Endodermal cell (in vitro differentiated cells): ENCODE measurements at regions not wholly inside any gene's neighbourhood (a gene's known extent, or its start where the extent isn't known, plus 50 kb on each side); places are given as distances from the start of the nearest gene placed in this dataset.

ENCODE experiments used
- DNase-seq: peaks from one replicate; pipeline ENCODE4 v3.0.0-alpha.2; 2017
- H3K27ac ChIP-seq: 2 replicates; pipeline ENCODE4 v1.5.1; 2013; ENCODE audit warnings: mild to moderate bottlenecking, low read depth, low read length, moderate library complexity
- H3K27me3 ChIP-seq: 2 replicates; pipeline ENCODE4 v1.6.1; 2013; ENCODE audit warnings: mild to moderate bottlenecking, low read length, moderate library complexity; ENCODE audit not compliant: insufficient read depth, control insufficient read depth, poor library complexity, severe bottlenecking
- H3K36me3 ChIP-seq: 2 replicates; pipeline ENCODE4 v1.7.0; 2013; ENCODE audit warnings: mild to moderate bottlenecking, low read length, moderate library complexity; ENCODE audit not compliant: control insufficient read depth, insufficient read depth
- H3K4me1 ChIP-seq: one replicate; pipeline ENCODE4 v1.7.0; 2013; ENCODE audit warnings: low read length; ENCODE audit not compliant: control insufficient read depth, insufficient read depth
- H3K4me3 ChIP-seq: 2 replicates; pipeline ENCODE4 v1.5.1; 2013; ENCODE audit warnings: mild to moderate bottlenecking, low read length, moderate library complexity
- H3K9ac ChIP-seq: 2 replicates; pipeline ENCODE4 v1.6.1; 2013; ENCODE audit warnings: mild to moderate bottlenecking, low read length, moderate library complexity; ENCODE audit not compliant: poor library complexity, severe bottlenecking; ENCODE audit errors: extremely low read depth
- H3K9me3 ChIP-seq: 2 replicates; pipeline ENCODE4 v1.6.1; 2013; ENCODE audit warnings: mild to moderate bottlenecking, low read length, moderate library complexity; ENCODE audit not compliant: control insufficient read depth
- H3K27ac Mint-ChIP-seq: 2 replicates; pipeline ENCODE4 v1.8.0; 2020; ENCODE audit warnings: mixed read lengths
- H3K27me3 Mint-ChIP-seq: 2 replicates; pipeline ENCODE4 v1.8.0; 2021; ENCODE audit warnings: mild to moderate bottlenecking, mixed read lengths; ENCODE audit not compliant: insufficient read depth
- H3K36me3 Mint-ChIP-seq: 2 replicates; pipeline ENCODE4 v1.8.0; 2020; ENCODE audit warnings: low read depth, mixed read lengths
- H3K4me1 Mint-ChIP-seq: 2 replicates; pipeline ENCODE4 v1.8.0; 2020; ENCODE audit warnings: mixed read lengths
- H3K4me3 Mint-ChIP-seq: 2 replicates; pipeline ENCODE4 v1.8.0; 2020; ENCODE audit warnings: mild to moderate bottlenecking, moderate library complexity, mixed read lengths
- H3K9me3 Mint-ChIP-seq: 2 replicates; pipeline ENCODE4 v1.8.0; 2020; ENCODE audit warnings: mild to moderate bottlenecking, mixed read lengths
- WGBS, 2 experiments: methylation state at CpG; one replicate each; pipeline versions ENCODE4 v1.1.5 to v1.1.7; 2013; ENCODE audit warnings: missing lambda C conversion rate in 2 of 2, mixed read lengths in 1 of 2; ENCODE audit not compliant: insufficient coverage in 1 of 2, insufficient read length in 1 of 2; 5-methylcytosine and 5-hydroxymethylcytosine counted together
- TF ChIP-seq, protein P1 (sequence below): fragments of 200-600 bp; sonication (generic); conservative IDR thresholded peaks from 2 replicates; pipeline ENCODE4 v1.5.0; 2021; ENCODE audit warnings: antibody characterized with exemption, mild to moderate bottlenecking

DNA sequence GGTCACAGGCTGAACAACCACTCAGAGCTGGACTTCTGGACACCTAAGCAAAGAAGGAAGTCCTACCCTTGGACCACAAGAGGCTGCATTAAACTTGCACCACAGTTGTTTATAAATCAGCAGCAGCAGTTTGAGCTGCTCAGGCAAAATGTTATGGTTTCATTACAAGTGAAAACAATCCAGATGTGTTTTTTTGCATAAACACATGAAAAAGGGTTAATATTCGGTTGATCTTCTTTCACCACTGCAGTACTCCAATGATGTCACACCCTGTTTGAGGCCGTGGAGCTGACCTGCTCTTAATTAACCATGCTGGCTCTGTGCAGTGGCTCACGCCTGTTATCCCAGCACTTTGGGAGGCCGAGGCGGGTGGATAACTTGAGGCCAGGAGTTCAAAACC is 490.8 kb upstream of the CELF2 start:
- H3K9me3 Mint-ChIP-seq, result no peaks in the 10 kb centered on the region
- no peaks in the 10 kb centered on the region for H3K27me3 ChIP-seq
- no peak overlapping the region for H3K4me3 ChIP-seq
- WGBS, 2 experiments, result 90 to 94% methylated on average over 5 of the region's 5 CpGs
- DNase-seq, result no peak
- no peak overlapping the region for H3K4me3 Mint-ChIP-seq
- H3K4me1 ChIP-seq, result peaks cover 10% of the 10 kb centered on the region
- H3K36me3 Mint-ChIP-seq, result no peaks in the 10 kb centered on the region
- H3K36me3 ChIP-seq, result no peaks in the 10 kb centered on the region
- H3K4me1 Mint-ChIP-seq, result peaks cover 13% of the 10 kb centered on the region
- H3K9me3 ChIP-seq, result no peaks in the 10 kb centered on the region
- H3K27me3 Mint-ChIP-seq, result no peaks in the 10 kb centered on the region
- no peak overlapping the region for H3K27ac Mint-ChIP-seq
- H3K27ac ChIP-seq, result no peak overlapping the region
- TF ChIP-seq, protein P1, sequence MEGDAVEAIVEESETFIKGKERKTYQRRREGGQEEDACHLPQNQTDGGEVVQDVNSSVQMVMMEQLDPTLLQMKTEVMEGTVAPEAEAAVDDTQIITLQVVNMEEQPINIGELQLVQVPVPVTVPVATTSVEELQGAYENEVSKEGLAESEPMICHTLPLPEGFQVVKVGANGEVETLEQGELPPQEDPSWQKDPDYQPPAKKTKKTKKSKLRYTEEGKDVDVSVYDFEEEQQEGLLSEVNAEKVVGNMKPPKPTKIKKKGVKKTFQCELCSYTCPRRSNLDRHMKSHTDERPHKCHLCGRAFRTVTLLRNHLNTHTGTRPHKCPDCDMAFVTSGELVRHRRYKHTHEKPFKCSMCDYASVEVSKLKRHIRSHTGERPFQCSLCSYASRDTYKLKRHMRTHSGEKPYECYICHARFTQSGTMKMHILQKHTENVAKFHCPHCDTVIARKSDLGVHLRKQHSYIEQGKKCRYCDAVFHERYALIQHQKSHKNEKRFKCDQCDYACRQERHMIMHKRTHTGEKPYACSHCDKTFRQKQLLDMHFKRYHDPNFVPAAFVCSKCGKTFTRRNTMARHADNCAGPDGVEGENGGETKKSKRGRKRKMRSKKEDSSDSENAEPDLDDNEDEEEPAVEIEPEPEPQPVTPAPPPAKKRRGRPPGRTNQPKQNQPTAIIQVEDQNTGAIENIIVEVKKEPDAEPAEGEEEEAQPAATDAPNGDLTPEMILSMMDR, result no peak
- H3K9ac ChIP-seq, result no peak overlapping the region

DNA sequence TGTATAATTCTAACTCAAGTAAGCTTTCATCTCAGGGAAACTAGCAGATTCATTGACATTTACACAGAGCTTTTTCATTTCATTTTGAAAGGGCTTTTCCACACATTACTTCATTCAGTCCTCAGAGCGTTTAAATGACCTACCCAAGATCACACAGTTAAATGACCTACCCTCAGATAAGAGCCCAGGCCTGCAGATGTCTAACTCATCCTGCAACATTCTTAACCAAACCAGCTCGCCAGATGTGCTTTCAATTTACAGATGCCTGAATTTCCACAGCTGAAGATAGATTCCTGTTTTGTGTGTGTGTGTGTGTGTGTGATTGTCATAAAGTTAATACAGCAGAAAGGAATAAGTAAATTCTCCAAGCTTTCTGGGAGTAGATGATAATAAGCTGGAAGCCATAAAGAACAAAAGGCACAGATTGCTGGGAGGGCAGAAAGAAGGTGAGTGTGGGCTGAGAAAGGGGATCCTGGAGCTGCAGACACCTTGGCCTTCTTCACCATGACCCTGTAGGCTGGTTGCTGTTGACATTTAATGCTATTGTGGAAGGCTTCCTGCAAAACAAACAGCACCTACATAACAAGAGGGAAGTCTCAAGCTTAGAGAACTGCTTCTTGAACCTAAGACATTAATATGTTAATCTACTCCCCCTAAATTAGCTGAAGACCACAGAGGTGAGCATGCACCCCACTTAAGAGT is 489.7 kb upstream of the CELF2 start:
- Histone ChIP-seq H3K9me3 (no peaks in the 10 kb centered on the region), H3K4me3 (no peak overlapping the region), H3K27ac (no peak overlapping the region), H3K9ac (no peak overlapping the region), H3K4me1 (peaks cover 10% of the 10 kb centered on the region), H3K36me3 (no peaks in the 10 kb centered on the region), H3K27me3 (no peaks in the 10 kb centered on the region)
- H3K27ac Mint-ChIP-seq, result no peak overlapping the region
- 82% methylated on average over 2 of the region's 2 CpGs; no CpG with 5 or more reads in 1 of the 2 experiments for WGBS, 2 experiments
- H3K4me1 Mint-ChIP-seq, result peaks cover 13% of the 10 kb centered on the region
- H3K36me3 Mint-ChIP-seq, result no peaks in the 10 kb centered on the region
- H3K27me3 Mint-ChIP-seq, result no peaks in the 10 kb centered on the region
- TF ChIP-seq, protein P1, result no peak
- H3K9me3 Mint-ChIP-seq, result no peaks in the 10 kb centered on the region
- no peak overlapping the region for H3K4me3 Mint-ChIP-seq
- no peak for DNase-seq

DNA sequence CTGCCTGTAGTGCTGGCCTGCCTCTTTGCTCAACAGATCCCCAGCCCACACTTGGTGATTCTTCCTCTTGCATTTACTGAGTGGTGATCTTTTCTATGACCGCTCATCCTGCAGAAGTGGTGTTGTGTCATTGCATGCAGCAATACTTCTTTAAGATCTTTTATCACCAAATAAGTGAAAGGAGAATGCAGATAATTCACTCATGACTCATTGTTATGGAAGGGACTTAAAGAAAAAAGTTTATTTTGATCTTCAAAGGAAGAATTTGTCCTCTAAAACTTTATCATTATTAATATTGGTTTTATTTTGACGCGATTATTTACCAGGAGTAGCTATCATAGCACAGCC is 489.1 kb upstream of the CELF2 start:
- 85% methylated on average over 1 of the region's 3 CpGs; no CpG with 5 or more reads in 1 of the 2 experiments for WGBS, 2 experiments
- Histone ChIP-seq H3K27me3 (no peaks in the 10 kb centered on the region), H3K27ac (no peak overlapping the region), H3K36me3 (no peaks in the 10 kb centered on the region), H3K9me3 (no peaks in the 10 kb centered on the region), H3K9ac (no peak overlapping the region), H3K4me3 (no peak overlapping the region), H3K4me1 (peaks cover 10% of the 10 kb centered on the region)
- H3K27me3 Mint-ChIP-seq, result no peaks in the 10 kb centered on the region
- H3K36me3 Mint-ChIP-seq, result no peaks in the 10 kb centered on the region
- H3K27ac Mint-ChIP-seq, result no peak overlapping the region
- no peaks in the 10 kb centered on the region for H3K9me3 Mint-ChIP-seq
- no peak overlapping the region for H3K4me3 Mint-ChIP-seq
- peaks cover 13% of the 10 kb centered on the region for H3K4me1 Mint-ChIP-seq
- no peak for DNase-seq
- TF ChIP-seq, protein P1, result no peak
